ENCODE measurements at regions not wholly inside any gene's neighbourhood (a gene's known extent, or its start where the extent isn't known, plus 50 kb on each side); places are given as distances from the start of the nearest gene placed in this dataset.

GRCh38 chr7:25895792-25896171 lies 256.2 kb upstream of the NFE2L3 start:
- no peak for DNase-seq

GRCh38 chr7:25897261-25897782 lies 254.7 kb upstream of the NFE2L3 start:
- no peak for DNase-seq

- no peak for DNase-seq
These were observed 251.8 kb upstream of the NFE2L3 start for GRCh38 chr7:25900245-25900644.

DNA sequence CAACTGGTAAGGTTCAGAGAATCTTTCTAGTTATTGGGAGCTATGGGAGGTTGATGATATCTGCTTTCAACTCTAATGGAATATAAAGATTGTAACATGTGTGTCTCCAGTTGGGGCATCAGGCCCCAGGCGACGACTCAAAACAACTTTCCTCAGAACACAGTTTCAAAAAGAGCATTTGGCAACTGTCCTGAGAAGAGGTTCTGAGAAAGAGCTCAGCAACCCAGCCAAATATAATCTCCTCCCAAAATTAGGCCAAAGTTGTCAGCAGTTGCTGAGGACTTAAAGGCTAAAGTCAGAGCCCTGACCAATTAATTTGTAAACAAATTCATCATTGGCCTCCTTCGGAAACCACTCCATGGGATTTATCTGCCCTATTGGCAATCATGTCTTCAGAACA lies 251.1 kb upstream of the NFE2L3 start:
- no peak for DNase-seq

- no peak for DNase-seq
These were observed 250.3 kb upstream of the NFE2L3 start for GRCh38 chr7:25901658-25902057.

- no peak for DNase-seq
These were observed 246.0 kb upstream of the NFE2L3 start for GRCh38 chr7:25906003-25906402.

GRCh38 chr7:25906760-25907159 lies 245.2 kb upstream of the NFE2L3 start:
- no peak for DNase-seq

GRCh38 chr7:25907214-25907613 lies 244.8 kb upstream of the NFE2L3 start:
- no peak for DNase-seq

- DNase-seq = no peak
These were observed 244.3 kb upstream of the NFE2L3 start for GRCh38 chr7:25907731-25908130.

DNA sequence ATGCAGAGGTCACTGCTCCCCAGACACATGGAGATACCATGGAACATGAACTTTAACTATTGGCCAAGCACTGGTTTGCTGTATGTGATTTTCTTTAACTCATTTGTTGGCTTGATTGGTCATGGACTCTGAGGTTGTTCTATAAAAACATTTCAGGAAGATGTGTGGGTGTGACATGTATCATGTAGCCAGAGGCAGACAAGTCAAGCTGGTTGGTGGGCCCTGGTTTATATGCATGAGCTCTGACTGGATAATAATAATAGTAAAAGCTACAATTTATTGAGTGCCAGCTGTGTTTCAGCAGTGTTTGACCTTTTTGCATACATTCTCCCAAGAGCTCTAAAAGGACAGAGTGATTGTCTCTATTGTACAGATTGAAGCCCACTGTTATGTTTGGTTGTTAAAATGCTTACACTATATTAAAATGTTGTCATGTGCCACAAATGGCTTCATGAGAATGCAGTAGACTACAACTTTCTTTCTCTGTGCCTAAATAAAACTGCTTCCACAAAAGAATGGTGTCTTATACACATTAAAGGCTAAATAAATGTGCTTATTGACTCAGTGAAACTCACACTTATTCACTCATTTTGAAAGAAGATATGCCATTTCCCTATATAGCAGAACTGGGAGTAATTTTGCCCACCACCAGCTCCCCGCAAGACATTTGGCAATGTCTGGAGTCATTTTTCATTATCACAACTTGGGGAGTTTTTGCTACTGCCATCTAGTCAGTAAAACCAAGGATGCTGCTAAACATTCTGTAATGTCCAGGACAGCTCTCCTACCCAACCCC lies 243.6 kb upstream of the NFE2L3 start:
- no peak for DNase-seq

DNA sequence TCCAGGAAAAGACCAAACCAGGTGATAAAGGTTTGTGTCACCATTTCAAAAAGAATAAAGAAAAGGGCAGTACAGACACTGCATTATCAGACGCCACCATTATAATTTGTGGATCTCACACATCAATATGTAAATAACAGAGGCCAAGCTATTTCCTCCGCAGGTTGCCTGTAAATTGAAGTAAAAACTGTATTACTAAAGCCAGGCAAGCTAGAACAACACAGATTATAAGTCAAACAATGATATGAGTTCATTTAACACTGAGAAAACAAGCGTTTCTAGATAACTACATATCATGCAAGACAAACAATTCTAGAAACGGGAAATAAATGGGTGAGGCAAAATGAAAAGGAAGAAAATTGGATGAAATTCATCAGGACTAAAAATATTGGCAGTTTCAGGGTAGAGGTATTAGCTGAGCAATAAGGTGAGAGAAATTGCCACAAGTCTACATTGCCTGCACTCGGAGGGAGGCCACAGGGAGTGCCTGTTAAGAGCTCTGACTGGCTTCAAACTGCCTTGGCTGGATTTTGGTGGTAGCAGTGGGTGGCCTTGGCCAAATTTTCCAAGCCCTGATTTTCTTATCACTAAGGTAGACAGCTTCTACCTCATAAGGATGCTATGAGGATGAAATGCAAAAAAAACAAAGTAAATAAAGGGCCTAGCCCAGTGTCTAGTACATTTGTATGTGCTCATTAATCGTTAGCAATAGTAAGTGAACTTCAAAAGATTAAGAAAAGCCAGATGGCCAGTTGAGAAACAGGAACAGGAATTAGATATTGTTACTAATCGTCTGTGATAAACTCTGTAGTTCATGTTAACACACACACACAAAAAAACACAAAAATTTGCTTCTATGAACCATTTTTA lies 240.0 kb upstream of the NFE2L3 start:
- no peak for DNase-seq

DNA sequence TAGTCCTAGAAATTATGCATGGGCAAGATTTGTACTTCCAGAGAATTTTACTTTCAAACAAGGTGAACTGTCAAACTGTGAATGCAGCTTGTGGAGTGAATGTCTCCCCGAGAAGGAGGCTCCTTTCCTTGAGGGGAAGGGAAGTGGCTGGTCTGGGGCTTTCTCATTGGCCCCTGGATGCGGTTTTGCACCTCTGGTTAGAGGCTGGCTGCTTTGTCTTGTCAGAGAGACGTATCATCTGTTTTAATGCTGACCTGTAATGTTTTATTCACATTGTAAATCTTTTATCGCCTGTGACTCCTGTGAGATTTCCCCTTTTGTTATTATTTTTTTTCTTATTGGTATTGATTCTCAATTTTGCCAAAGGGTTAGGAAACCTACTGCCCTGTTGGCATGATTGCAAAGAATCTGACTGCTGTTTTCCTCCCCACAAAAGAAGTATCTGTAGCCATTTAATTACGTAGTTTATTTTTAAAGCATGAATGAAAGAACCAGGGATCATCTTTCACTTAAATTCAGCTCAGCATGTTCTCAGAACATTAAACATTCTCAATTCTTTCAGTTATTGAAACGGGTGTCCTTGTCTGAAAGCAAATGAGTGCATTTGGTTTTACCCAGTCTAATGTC lies 238.3 kb upstream of the NFE2L3 start:
- peak; percentile 47 for DNase-seq

DNA sequence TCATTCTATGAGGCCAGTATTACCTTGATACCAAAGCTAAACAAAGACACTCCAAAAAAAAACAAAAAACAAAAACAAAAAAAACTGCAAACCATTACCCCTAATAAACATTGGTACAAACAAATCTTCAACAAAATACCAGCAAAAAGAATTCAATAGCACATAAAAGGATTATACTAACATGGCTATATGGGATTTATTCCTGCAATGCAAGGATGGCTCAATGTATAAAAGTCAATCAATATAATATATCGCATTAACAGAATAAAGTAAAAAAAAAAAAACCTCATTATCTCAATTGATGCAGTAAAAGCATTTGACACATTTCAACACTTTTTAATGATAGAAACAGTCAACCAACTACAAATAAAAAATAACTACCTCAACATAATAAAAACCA lies 233.3 kb upstream of the NFE2L3 start:
- no peak for DNase-seq

- no peak for DNase-seq
These were observed 229.7 kb upstream of the NFE2L3 start for GRCh38 chr7:25922296-25922695.

DNA sequence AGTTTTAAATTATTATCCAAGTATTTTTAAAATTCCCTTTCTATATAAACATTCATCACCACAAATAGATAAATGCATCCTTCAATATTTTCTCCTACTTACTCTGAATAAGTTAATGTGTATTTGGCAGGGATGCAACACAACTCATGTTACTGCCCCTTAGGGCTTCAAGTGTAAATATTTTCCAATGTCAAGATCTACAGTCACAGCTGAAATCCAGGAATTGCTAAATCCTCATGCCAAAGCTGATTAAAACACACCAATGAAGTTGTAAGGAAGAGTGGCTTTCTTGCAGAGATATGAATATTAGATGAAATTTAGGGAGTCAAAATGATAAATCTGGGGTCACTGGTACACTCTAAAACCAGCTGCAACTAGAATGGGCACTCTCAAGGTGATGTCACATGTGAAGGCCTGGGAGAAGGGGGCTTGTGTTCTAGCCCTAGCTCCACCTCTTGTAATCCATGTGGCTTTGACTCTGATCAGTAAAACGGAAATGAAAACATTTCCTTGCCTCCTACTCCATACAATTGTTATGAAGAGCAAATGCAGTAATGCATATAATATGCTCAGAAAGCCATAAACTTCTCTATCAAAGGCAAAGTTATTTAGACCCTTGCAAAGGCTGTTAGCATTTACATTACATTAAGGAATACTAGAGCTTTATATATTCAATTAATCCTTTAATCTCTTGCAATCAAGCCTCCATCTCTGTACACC lies 228.1 kb upstream of the NFE2L3 start:
- DNase-seq = no peak

DNA sequence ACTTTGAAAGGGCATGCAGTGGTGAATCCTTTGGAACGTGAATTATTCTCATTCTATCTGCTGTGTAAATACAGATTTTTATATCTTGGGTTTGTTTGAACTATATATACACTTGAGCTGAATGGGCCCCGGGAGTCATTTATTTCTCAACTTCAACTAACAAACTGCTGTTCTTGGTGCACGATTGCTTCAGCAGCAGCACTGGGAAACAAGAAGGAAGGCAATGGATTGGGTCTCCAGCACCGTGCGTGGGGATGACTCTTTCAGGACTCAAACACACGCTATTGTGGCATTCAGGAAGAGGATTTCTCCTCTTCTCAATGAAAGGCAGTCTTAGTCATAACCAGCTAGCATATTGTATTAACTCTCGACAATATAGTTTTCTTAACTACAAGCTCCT lies 226.0 kb upstream of the NFE2L3 start:
- DNase-seq = no peak

GRCh38 chr7:25926451-25926850 lies 225.5 kb upstream of the NFE2L3 start:
- no peak for DNase-seq

- DNase-seq = no peak
These were observed 224.9 kb upstream of the NFE2L3 start for GRCh38 chr7:25926891-25927625.

DNA sequence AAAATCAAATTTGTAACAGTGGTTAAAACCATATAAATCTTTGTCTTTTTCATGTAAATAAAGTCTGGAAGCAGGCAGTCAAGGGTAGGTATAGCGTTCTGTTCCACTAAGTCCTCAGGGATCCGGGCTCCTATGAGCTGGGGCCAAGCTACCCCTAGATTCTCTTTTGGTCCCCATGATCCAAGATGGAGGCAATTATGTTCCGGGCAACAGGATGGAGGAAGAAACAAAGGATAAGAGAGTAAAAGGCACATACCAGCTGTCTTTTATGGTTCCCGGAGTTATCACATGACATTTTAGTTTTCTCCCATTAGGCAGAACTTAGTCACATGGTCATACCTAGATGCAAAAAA lies 224.4 kb upstream of the NFE2L3 start:
- DNase-seq = no peak

GRCh38 chr7:25928549-25929330 lies 223.3 kb upstream of the NFE2L3 start:
- no peak for DNase-seq

GRCh38 chr7:25929448-25929847 lies 222.6 kb upstream of the NFE2L3 start:
- no peak for DNase-seq

Data from NCI-H748 treated with DMSO at 0.1 percent for 48 hours (cell line).